Neuron (in vitro differentiated cells): ENCODE measurements at regions not wholly inside any gene's neighbourhood (a gene's known extent, or its start where the extent isn't known, plus 50 kb on each side); places are given as distances from the start of the nearest gene placed in this dataset.

Experiments used
- H2AFZ ChIP-seq: one replicate; pipeline ENCODE4 v1.6.1; 2013; ENCODE audit warnings: low read depth, mild to moderate bottlenecking, inconsistent platforms, low read length, moderate library complexity
- H3K27me3 ChIP-seq: one replicate; pipeline ENCODE4 v1.6.1; 2013; ENCODE audit warnings: low read length; ENCODE audit not compliant: insufficient read depth
- H3K36me3 ChIP-seq: one replicate; pipeline ENCODE4 v1.6.1; 2013; ENCODE audit warnings: low read length; ENCODE audit not compliant: insufficient read depth
- H3K4me1 ChIP-seq: one replicate; pipeline ENCODE4 v1.6.1; 2013; ENCODE audit warnings: low read length; ENCODE audit not compliant: insufficient read depth
- H3K4me3 ChIP-seq: 2 replicates; pipeline ENCODE4 v1.5.1; 2013; ENCODE audit warnings: mild to moderate bottlenecking, low read length, moderate library complexity
- H3K9me3 ChIP-seq: one replicate; pipeline ENCODE4 v1.6.1; 2013; ENCODE audit warnings: low read length

- H3K9me3 ChIP-seq: no peaks in the 10 kb centered on the region
- no peak overlapping the region for H3K4me3 ChIP-seq
- H3K27me3 ChIP-seq: no peaks in the 10 kb centered on the region
- H3K4me1 ChIP-seq: no peaks in the 10 kb centered on the region
- H3K36me3 ChIP-seq: no peaks in the 10 kb centered on the region
- no peak overlapping the region for H2AFZ ChIP-seq
Measured at GRCh38 chr10:42960991-42961795, 115.7 kb upstream of the RET start.

GRCh38 chr10:42961796-42962109, 115.1 kb upstream of the RET start:
- Histone ChIP-seq H3K9me3 (no peaks in the 10 kb centered on the region), H2AFZ (no peak overlapping the region), H3K36me3 (no peaks in the 10 kb centered on the region), H3K4me1 (no peaks in the 10 kb centered on the region), H3K27me3 (no peaks in the 10 kb centered on the region), H3K4me3 (no peak overlapping the region)

GRCh38 chr10:42962110-42962901, 114.6 kb upstream of the RET start:
- H3K4me1 ChIP-seq: no peaks in the 10 kb centered on the region

GRCh38 chr10:42962902-42963231, 114.0 kb upstream of the RET start:
- Histone ChIP-seq H3K9me3 (no peaks in the 10 kb centered on the region), H3K4me3 (no peak overlapping the region), H3K36me3 (no peaks in the 10 kb centered on the region), H2AFZ (no peak overlapping the region), H3K4me1 (no peaks in the 10 kb centered on the region), H3K27me3 (no peaks in the 10 kb centered on the region)

More at GRCh38 chr10:42962110-42962901, 114.6 kb upstream of the RET start:
- Histone ChIP-seq H2AFZ (no peak overlapping the region), H3K27me3 (no peaks in the 10 kb centered on the region), H3K36me3 (no peaks in the 10 kb centered on the region), H3K9me3 (no peaks in the 10 kb centered on the region), H3K4me3 (no peak overlapping the region)

GRCh38 chr10:42963312-42963711, 113.6 kb upstream of the RET start:
- Histone ChIP-seq H3K4me1 (no peaks in the 10 kb centered on the region), H3K4me3 (no peak overlapping the region), H3K27me3 (no peaks in the 10 kb centered on the region), H3K9me3 (no peaks in the 10 kb centered on the region), H2AFZ (no peak overlapping the region), H3K36me3 (no peaks in the 10 kb centered on the region)

- Histone ChIP-seq H3K4me1 (no peaks in the 10 kb centered on the region), H3K36me3 (no peaks in the 10 kb centered on the region), H3K9me3 (no peaks in the 10 kb centered on the region), H3K27me3 (no peaks in the 10 kb centered on the region), H3K4me3 (no peak overlapping the region), H2AFZ (no peak overlapping the region)
Measured at GRCh38 chr10:42969147-42969546, 107.7 kb upstream of the RET start.

- no peaks in the 10 kb centered on the region for H3K4me1 ChIP-seq
- no peak overlapping the region for H2AFZ ChIP-seq
- no peaks in the 10 kb centered on the region for H3K27me3 ChIP-seq
- H3K4me3 ChIP-seq: no peak overlapping the region
- H3K36me3 ChIP-seq: no peaks in the 10 kb centered on the region
- H3K9me3 ChIP-seq: no peaks in the 10 kb centered on the region
Measured at GRCh38 chr10:42969909-42970308, 107.0 kb upstream of the RET start.

GRCh38 chr10:42970451-42971250, 106.2 kb upstream of the RET start:
- Histone ChIP-seq H3K36me3 (no peaks in the 10 kb centered on the region), H3K4me1 (no peaks in the 10 kb centered on the region), H3K4me3 (no peak overlapping the region), H3K27me3 (no peaks in the 10 kb centered on the region), H2AFZ (no peak overlapping the region), H3K9me3 (no peaks in the 10 kb centered on the region)

GRCh38 chr10:42971251-42971599, 105.6 kb upstream of the RET start:
- Histone ChIP-seq H3K27me3 (no peaks in the 10 kb centered on the region), H3K36me3 (no peaks in the 10 kb centered on the region), H3K9me3 (no peaks in the 10 kb centered on the region), H3K4me1 (no peaks in the 10 kb centered on the region), H3K4me3 (no peak overlapping the region), H2AFZ (no peak overlapping the region)

- Histone ChIP-seq H3K4me3 (no peak overlapping the region), H3K4me1 (no peaks in the 10 kb centered on the region), H3K36me3 (no peaks in the 10 kb centered on the region), H3K9me3 (no peaks in the 10 kb centered on the region), H3K27me3 (no peaks in the 10 kb centered on the region), H2AFZ (no peak overlapping the region)
Measured at GRCh38 chr10:42972946-42973345, 103.9 kb upstream of the RET start.

- Histone ChIP-seq H3K36me3 (no peaks in the 10 kb centered on the region), H3K9me3 (no peaks in the 10 kb centered on the region), H3K4me3 (no peak overlapping the region), H3K4me1 (no peaks in the 10 kb centered on the region), H2AFZ (no peak overlapping the region), H3K27me3 (no peaks in the 10 kb centered on the region)
Measured at GRCh38 chr10:42973411-42973810, 103.5 kb upstream of the RET start.

GRCh38 chr10:42973870-42974692, 102.8 kb upstream of the RET start:
- H3K9me3 ChIP-seq: no peaks in the 10 kb centered on the region
- no peak overlapping the region for H3K4me3 ChIP-seq
- no peaks in the 10 kb centered on the region for H3K4me1 ChIP-seq

GRCh38 chr10:42974693-42975002, 102.2 kb upstream of the RET start:
- no peaks in the 10 kb centered on the region for H3K27me3 ChIP-seq

More at GRCh38 chr10:42973870-42974692, 102.8 kb upstream of the RET start:
- H2AFZ ChIP-seq: no peak overlapping the region
- H3K36me3 ChIP-seq: no peaks in the 10 kb centered on the region
- no peaks in the 10 kb centered on the region for H3K27me3 ChIP-seq

More at GRCh38 chr10:42974693-42975002, 102.2 kb upstream of the RET start:
- Histone ChIP-seq H3K4me1 (peaks cover 2% of the 10 kb centered on the region), H2AFZ (no peak overlapping the region), H3K9me3 (no peaks in the 10 kb centered on the region), H3K36me3 (no peaks in the 10 kb centered on the region), H3K4me3 (no peak overlapping the region)
